Gastroesophageal sphincter (tissue), 4 donors: ENCODE measurements at regions not wholly inside any gene's neighbourhood (a gene's known extent, or its start where the extent isn't known, plus 50 kb on each side); places are given as distances from the start of the nearest gene placed in this dataset.

Source experiments
- ATAC-seq: fragments of 150-250 bp; one replicate; pipeline ENCODE4 v1.9.1; 2016; ENCODE audit warnings: mild to moderate bottlenecking, moderate library complexity
- H3K27ac ChIP-seq, 4 donors: fragments of 200-600 bp; sonication (generic) in 3 of 4; 1 replicate in 3 of 4; 2 replicates in 1 of 4; pipeline ENCODE4 v1.5.1; 2016 to 2019
- H3K27me3 ChIP-seq: fragments of 200-600 bp; sonication (generic); one replicate; pipeline ENCODE4 v1.5.1; 2019
- H3K36me3 ChIP-seq, 2 donors: fragments of 200-600 bp; sonication (generic); one replicate each; pipeline ENCODE4 v1.5.1; 2019; ENCODE audit warnings: control low read depth in 1 of 2
- H3K4me1 ChIP-seq, 3 donors: fragments of 200-600 bp; sonication (generic); 1 replicate in 2 of 3; 2 replicates in 1 of 3; pipeline ENCODE4 v1.5.1; 2016 to 2019; ENCODE audit warnings: control low read depth in 2 of 3
- H3K4me3 ChIP-seq, 2 donors: fragments of 200-600 bp; sonication (generic); one replicate each; pipeline ENCODE4 v1.5.1; 2019; ENCODE audit warnings: mild to moderate bottlenecking in 1 of 2, moderate library complexity in 1 of 2
- H3K9me3 ChIP-seq, 3 donors: fragments of 200-600 bp; sonication (generic); one replicate each; pipeline ENCODE4 v1.5.1; 2017 to 2019; ENCODE audit warnings: control low read depth in 2 of 3
- CTCF ChIP-seq, 4 experiments: fragments of 200-600 bp in 2 of 4; fragments of 450-650 bp in 2 of 4; sonication (generic) in 1 of 4; IDR thresholded peaks; one replicate each; pipeline ENCODE4 v1.5.1; 2017 to 2019; ENCODE audit warnings: antibody characterized with exemption in 4 of 4, mild to moderate bottlenecking in 2 of 4, moderate library complexity in 2 of 4
- EP300 ChIP-seq: sonication (generic); formaldehyde crosslinking; IDR thresholded peaks from one replicate; pipeline ENCODE4 v1.6.1; 2017; ENCODE audit warnings: antibody characterized with exemption, mild to moderate bottlenecking
- POLR2A ChIP-seq, 2 donors: fragments of 450-650 bp; IDR thresholded peaks; one replicate each; pipeline ENCODE4 v1.6.1; 2017; ENCODE audit warnings: antibody characterized with exemption in 2 of 2, mild to moderate bottlenecking in 2 of 2, moderate library complexity in 1 of 2
- POLR2AphosphoS5 ChIP-seq: sonication (generic); formaldehyde crosslinking; IDR thresholded peaks from one replicate; pipeline ENCODE4 v1.6.1; 2017; ENCODE audit warnings: antibody characterized with exemption
- WGBS, 2 donors: methylation state at CpG; one replicate each; pipeline ENCODE4 v1.1.5; 2018; ENCODE audit warnings: low coverage in 1 of 2; 5-methylcytosine and 5-hydroxymethylcytosine counted together

GRCh38 chr16:63719926-63720325 lies 1401.9 kb downstream of the CDH11 start:
- no peaks in the 10 kb centered on the region for H3K36me3 ChIP-seq
- no peak overlapping the region for H3K4me3 ChIP-seq
- H3K9me3 ChIP-seq: no peaks in the 10 kb centered on the region
- H3K27me3 ChIP-seq: no peaks in the 10 kb centered on the region
- ATAC-seq: no peak
- 84 to 86% methylated on average over 10 of the region's 10 CpGs for WGBS, 2 donors
- H3K4me1 ChIP-seq: no peaks in the 10 kb centered on the region
- H3K27ac ChIP-seq: no peak overlapping the region
- no peak for TF ChIP-seq POLR2AphosphoS5
- no peak for TF ChIP-seq POLR2A (IDR thresholded peaks at IDR 0.05)
- no peak for TF ChIP-seq CTCF (IDR thresholded peaks at IDR 0.05)
- no peak for TF ChIP-seq EP300

GRCh38 chr16:63717806-63718205 lies 1404.1 kb downstream of the CDH11 start:
- H3K9me3 ChIP-seq: no peaks in the 10 kb centered on the region
- TF ChIP-seq EP300: no peak
- TF ChIP-seq CTCF (IDR thresholded peaks at IDR 0.05): no peak
- no peak for TF ChIP-seq POLR2A (IDR thresholded peaks at IDR 0.05)
- ATAC-seq: no peak

GRCh38 chr16:63714876-63715275 lies 1407.0 kb downstream of the CDH11 start:
- Histone ChIP-seq H3K9me3 (no peaks in the 10 kb centered on the region), H3K27me3 (no peaks in the 10 kb centered on the region), H3K27ac (no peak overlapping the region), H3K4me3 (no peak overlapping the region), H3K36me3 (no peaks in the 10 kb centered on the region), H3K4me1 (no peaks in the 10 kb centered on the region)
- no peak for ATAC-seq
- WGBS, 2 donors: 70 to 85% methylated on average over 3 of the region's 3 CpGs
- TF ChIP-seq CTCF (IDR thresholded peaks at IDR 0.05) (no peak), EP300 (no peak), POLR2A (IDR thresholded peaks at IDR 0.05) (no peak), POLR2AphosphoS5 (no peak)

More at GRCh38 chr16:63717806-63718205, 1404.1 kb downstream of the CDH11 start:
- Histone ChIP-seq H3K4me1 (no peaks in the 10 kb centered on the region), H3K36me3 (no peaks in the 10 kb centered on the region), H3K4me3 (no peak overlapping the region), H3K27me3 (no peaks in the 10 kb centered on the region), H3K27ac (no peak overlapping the region)

GRCh38 chr16:63712725-63713124 lies 1409.1 kb downstream of the CDH11 start:
- Histone ChIP-seq H3K4me3 (no peak overlapping the region), H3K36me3 (no peaks in the 10 kb centered on the region), H3K27ac (no peak overlapping the region), H3K27me3 (no peaks in the 10 kb centered on the region), H3K4me1 (no peaks in the 10 kb centered on the region), H3K9me3 (no peaks in the 10 kb centered on the region)
- 64 to 100% methylated on average over 1 of the region's 1 CpG for WGBS, 2 donors
- no peak for ATAC-seq
- TF ChIP-seq CTCF (IDR thresholded peaks at IDR 0.05) (no peak), POLR2A (IDR thresholded peaks at IDR 0.05) (no peak), EP300 (no peak), POLR2AphosphoS5 (no peak)

- TF ChIP-seq CTCF (IDR thresholded peaks at IDR 0.05): no peak
- TF ChIP-seq POLR2AphosphoS5: no peak
- no peak for TF ChIP-seq EP300
- no peak for TF ChIP-seq POLR2A (IDR thresholded peaks at IDR 0.05)
- Histone ChIP-seq H3K9me3 (no peaks in the 10 kb centered on the region), H3K27ac (no peak overlapping the region), H3K4me3 (no peak overlapping the region), H3K36me3 (no peaks in the 10 kb centered on the region), H3K27me3 (no peaks in the 10 kb centered on the region), H3K4me1 (no peaks in the 10 kb centered on the region)
- no peak for ATAC-seq
- WGBS, 2 donors: 83 to 91% methylated on average over 7 to 8 of the region's 13 CpGs
Measured at GRCh38 chr16:63703612-63704011, 1418.3 kb downstream of the CDH11 start.
